IPS-NIHi7 (cell line): ENCODE measurements at regions not wholly inside any gene's neighbourhood (a gene's known extent, or its start where the extent isn't known, plus 50 kb on each side); places are given as distances from the start of the nearest gene placed in this dataset.
"Not testable (repeated sequence)": the region's sequence is repeated elsewhere in the genome, so short reads cannot be mapped to it uniquely, and the experiment has no call there.

Experiments
- DNase-seq: peaks from one replicate; pipeline ENCODE4 v3.0.0; 2012; ENCODE audit warnings: mixed read lengths; ENCODE audit errors: extremely low spot score

GRCh38 chr7:150193866-150194265, 129.3 kb upstream of the LRRC61 start:
- not testable (repeated sequence) for DNase-seq
